ENCODE measurements at regions not wholly inside any gene's neighbourhood (a gene's known extent, or its start where the extent isn't known, plus 50 kb on each side); places are given as distances from the start of the nearest gene placed in this dataset.
"Not testable (repeated sequence)": the region's sequence is repeated elsewhere in the genome, so short reads cannot be mapped to it uniquely, and the experiment has no call there.

GRCh38 chr3:165981318-165981717, 144.1 kb upstream of the BCHE start:
- Histone ChIP-seq H3K9me3 (ENCODE audit: control insufficient read depth, insufficient read depth, low read length) (no peaks in the 10 kb centered on the region), H3K4me3 (ENCODE audit: low read length) (no peak overlapping the region), H3F3A (ENCODE audit: control insufficient read depth, insufficient read depth) (no peaks in the 10 kb centered on the region), H3K4me1 (ENCODE audit: control insufficient read depth, low read length) (no peaks in the 10 kb centered on the region), H3K9me2 (replicated peaks; ENCODE audit: control insufficient read depth, low read length) (no peaks in the 10 kb centered on the region), H3K4me2 (ENCODE audit: low read length) (no peak overlapping the region), H3K27ac (ENCODE audit: low read depth, low read length) (no peak overlapping the region), H4K20me1 (ENCODE audit: control insufficient read depth, insufficient read depth, low read depth, low read length) (no peaks in the 10 kb centered on the region), H3K27me3 (ENCODE audit: control insufficient read depth, low read length) (no peaks in the 10 kb centered on the region), H3K36me3 (ENCODE audit: control insufficient read depth, low read length) (no peaks in the 10 kb centered on the region), H3K79me2 (ENCODE audit: control insufficient read depth, low read length) (no peaks in the 10 kb centered on the region)
- TF ChIP-seq EZH2phosphoT487 (IDR thresholded peaks at IDR 0.05; ENCODE audit: borderline replicate concordance, low read length), result no peak
- TF ChIP-seq, protein P1, sequence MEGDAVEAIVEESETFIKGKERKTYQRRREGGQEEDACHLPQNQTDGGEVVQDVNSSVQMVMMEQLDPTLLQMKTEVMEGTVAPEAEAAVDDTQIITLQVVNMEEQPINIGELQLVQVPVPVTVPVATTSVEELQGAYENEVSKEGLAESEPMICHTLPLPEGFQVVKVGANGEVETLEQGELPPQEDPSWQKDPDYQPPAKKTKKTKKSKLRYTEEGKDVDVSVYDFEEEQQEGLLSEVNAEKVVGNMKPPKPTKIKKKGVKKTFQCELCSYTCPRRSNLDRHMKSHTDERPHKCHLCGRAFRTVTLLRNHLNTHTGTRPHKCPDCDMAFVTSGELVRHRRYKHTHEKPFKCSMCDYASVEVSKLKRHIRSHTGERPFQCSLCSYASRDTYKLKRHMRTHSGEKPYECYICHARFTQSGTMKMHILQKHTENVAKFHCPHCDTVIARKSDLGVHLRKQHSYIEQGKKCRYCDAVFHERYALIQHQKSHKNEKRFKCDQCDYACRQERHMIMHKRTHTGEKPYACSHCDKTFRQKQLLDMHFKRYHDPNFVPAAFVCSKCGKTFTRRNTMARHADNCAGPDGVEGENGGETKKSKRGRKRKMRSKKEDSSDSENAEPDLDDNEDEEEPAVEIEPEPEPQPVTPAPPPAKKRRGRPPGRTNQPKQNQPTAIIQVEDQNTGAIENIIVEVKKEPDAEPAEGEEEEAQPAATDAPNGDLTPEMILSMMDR (IDR thresholded peaks at IDR 0.05; ENCODE audit: low read depth, low read length, poor library complexity, severe bottlenecking), result no peak

- not testable (repeated sequence) for H3K79me2 ChIP-seq (ENCODE audit: control insufficient read depth, low read length); H3F3A ChIP-seq (ENCODE audit: control insufficient read depth, insufficient read depth); H3K4me3 ChIP-seq (ENCODE audit: low read length); H3K4me1 ChIP-seq (ENCODE audit: control insufficient read depth, low read length); H3K4me2 ChIP-seq (ENCODE audit: low read length); H3K27ac ChIP-seq (ENCODE audit: low read depth, low read length); H3K27me3 ChIP-seq (ENCODE audit: control insufficient read depth, low read length); H3K9me3 ChIP-seq (ENCODE audit: control insufficient read depth, insufficient read depth, low read length); H4K20me1 ChIP-seq (ENCODE audit: control insufficient read depth, insufficient read depth, low read depth, low read length); H3K36me3 ChIP-seq (ENCODE audit: control insufficient read depth, low read length); H3K9me2 ChIP-seq (replicated peaks; ENCODE audit: control insufficient read depth, low read length)
These were observed 123.6 kb upstream of the BCHE start for GRCh38 chr3:165960825-165961224.

- no peaks in the 10 kb centered on the region for H3F3A ChIP-seq (ENCODE audit: control insufficient read depth, insufficient read depth)
- H4K20me1 ChIP-seq (ENCODE audit: control insufficient read depth, insufficient read depth, low read depth, low read length), result no peaks in the 10 kb centered on the region
- TF ChIP-seq, protein P1 (IDR thresholded peaks at IDR 0.05; ENCODE audit: low read depth, low read length, poor library complexity, severe bottlenecking), result no peak
- TF ChIP-seq EZH2phosphoT487 (IDR thresholded peaks at IDR 0.05; ENCODE audit: borderline replicate concordance, low read length), result no peak
- no peak overlapping the region for H3K4me3 ChIP-seq (ENCODE audit: low read length)
- no peak overlapping the region for H3K4me2 ChIP-seq (ENCODE audit: low read length)
- no peaks in the 10 kb centered on the region for H3K36me3 ChIP-seq (ENCODE audit: control insufficient read depth, low read length)
- no peaks in the 10 kb centered on the region for H3K9me3 ChIP-seq (ENCODE audit: control insufficient read depth, insufficient read depth, low read length)
- H3K9me2 ChIP-seq (replicated peaks; ENCODE audit: control insufficient read depth, low read length), result no peaks in the 10 kb centered on the region
- no peak overlapping the region for H3K27ac ChIP-seq (ENCODE audit: low read depth, low read length)
- H3K27me3 ChIP-seq (ENCODE audit: control insufficient read depth, low read length), result no peaks in the 10 kb centered on the region
- no peaks in the 10 kb centered on the region for H3K79me2 ChIP-seq (ENCODE audit: control insufficient read depth, low read length)
- no peaks in the 10 kb centered on the region for H3K4me1 ChIP-seq (ENCODE audit: control insufficient read depth, low read length)
These were observed 116.9 kb upstream of the BCHE start for GRCh38 chr3:165954171-165954570.

GRCh38 chr3:165946360-165946759, 109.1 kb upstream of the BCHE start:
- no peak overlapping the region for H3K27ac ChIP-seq (ENCODE audit: low read depth, low read length)
- no peaks in the 10 kb centered on the region for H3F3A ChIP-seq (ENCODE audit: control insufficient read depth, insufficient read depth)
- no peaks in the 10 kb centered on the region for H3K9me3 ChIP-seq (ENCODE audit: control insufficient read depth, insufficient read depth, low read length)
- H3K4me2 ChIP-seq (ENCODE audit: low read length), result no peak overlapping the region
- H3K36me3 ChIP-seq (ENCODE audit: control insufficient read depth, low read length), result no peaks in the 10 kb centered on the region
- no peak for TF ChIP-seq EZH2phosphoT487 (IDR thresholded peaks at IDR 0.05; ENCODE audit: borderline replicate concordance, low read length)
- TF ChIP-seq, protein P1 (IDR thresholded peaks at IDR 0.05; ENCODE audit: low read depth, low read length, poor library complexity, severe bottlenecking), result no peak
- no peaks in the 10 kb centered on the region for H4K20me1 ChIP-seq (ENCODE audit: control insufficient read depth, insufficient read depth, low read depth, low read length)
- H3K4me1 ChIP-seq (ENCODE audit: control insufficient read depth, low read length), result no peaks in the 10 kb centered on the region
- H3K9me2 ChIP-seq (replicated peaks; ENCODE audit: control insufficient read depth, low read length), result no peaks in the 10 kb centered on the region
- H3K27me3 ChIP-seq (ENCODE audit: control insufficient read depth, low read length), result no peaks in the 10 kb centered on the region
- H3K79me2 ChIP-seq (ENCODE audit: control insufficient read depth, low read length), result no peaks in the 10 kb centered on the region
- H3K4me3 ChIP-seq (ENCODE audit: low read length), result no peak overlapping the region
